AG04450 (cell line): ENCODE measurements at regions not wholly inside any gene's neighbourhood (a gene's known extent, or its start where the extent isn't known, plus 50 kb on each side); places are given as distances from the start of the nearest gene placed in this dataset.

ENCODE experiments used
- CTCF ChIA-PET: fragments of 300-600, 350-600 bp; formaldehyde crosslinking; extraction: SDS; loops from one replicate; lab custom pipeline; 2022; ENCODE audit warnings: antibody characterized with exemption, inconsistent platforms; lab: Charles Lee
- POLR2A ChIA-PET: fragments of 350-600 bp; formaldehyde crosslinking; extraction: SDS; loops from one replicate; lab custom pipeline; 2021; ENCODE audit warnings: antibody characterized with exemption, inconsistent platforms; lab: Yijun Ruan, JAX
- DNase-seq: peaks from one replicate; pipeline ENCODE4 v3.0.0-alpha.2; 2011; ENCODE audit warnings: low read depth, low spot score
- H3K27ac ChIP-seq: one replicate; pipeline ENCODE4 v1.5.1; 2012; ENCODE audit warnings: low read depth, low read length, control low read depth
- H3K27me3 ChIP-seq: one replicate; pipeline ENCODE4 v1.6.0; 2012; ENCODE audit warnings: low read length; ENCODE audit not compliant: control insufficient read depth, insufficient read depth
- H3K4me3 ChIP-seq: 2 replicates; pipeline ENCODE4 v1.5.1; 2011; ENCODE audit warnings: mild to moderate bottlenecking, low read depth, low read length, control low read depth
- H3K9me3 ChIP-seq: 2 replicates; pipeline ENCODE4 v1.5.1; 2012; ENCODE audit warnings: low read length; ENCODE audit not compliant: control insufficient read depth, insufficient read depth
- TF ChIP-seq, protein P1 (sequence below): IDR thresholded peaks from 2 replicates; pipeline ENCODE4 v1.5.1; 2011; ENCODE audit warnings: low read depth, low read length, control low read depth, inconsistent platforms

DNA sequence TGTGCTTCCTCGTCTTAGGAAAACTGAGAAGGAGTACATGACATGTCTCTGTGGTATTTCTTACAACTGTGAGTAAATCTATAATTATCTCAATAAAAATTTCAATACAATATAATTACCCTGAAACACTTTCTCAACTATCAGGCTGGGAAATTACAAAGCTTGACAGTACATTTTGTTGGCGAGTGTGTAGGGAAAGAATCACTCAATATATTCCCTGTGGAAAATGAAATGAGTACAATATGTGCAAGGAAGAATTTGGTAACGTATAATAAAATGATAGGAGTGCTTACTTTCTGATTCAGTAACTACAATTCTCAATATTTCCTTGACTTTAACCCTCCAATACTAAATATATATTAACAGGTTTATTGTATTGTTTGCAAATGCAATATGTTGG, 818.2 kb upstream of the CADM2 start:
- ChIA-PET POLR2A (no interaction called here), CTCF (no interaction called here)
- Histone ChIP-seq H3K9me3 (no peaks in the 10 kb centered on the region), H3K27ac (no peak overlapping the region), H3K4me3 (no peak overlapping the region), H3K27me3 (no peaks in the 10 kb centered on the region)
- TF ChIP-seq, protein P1, sequence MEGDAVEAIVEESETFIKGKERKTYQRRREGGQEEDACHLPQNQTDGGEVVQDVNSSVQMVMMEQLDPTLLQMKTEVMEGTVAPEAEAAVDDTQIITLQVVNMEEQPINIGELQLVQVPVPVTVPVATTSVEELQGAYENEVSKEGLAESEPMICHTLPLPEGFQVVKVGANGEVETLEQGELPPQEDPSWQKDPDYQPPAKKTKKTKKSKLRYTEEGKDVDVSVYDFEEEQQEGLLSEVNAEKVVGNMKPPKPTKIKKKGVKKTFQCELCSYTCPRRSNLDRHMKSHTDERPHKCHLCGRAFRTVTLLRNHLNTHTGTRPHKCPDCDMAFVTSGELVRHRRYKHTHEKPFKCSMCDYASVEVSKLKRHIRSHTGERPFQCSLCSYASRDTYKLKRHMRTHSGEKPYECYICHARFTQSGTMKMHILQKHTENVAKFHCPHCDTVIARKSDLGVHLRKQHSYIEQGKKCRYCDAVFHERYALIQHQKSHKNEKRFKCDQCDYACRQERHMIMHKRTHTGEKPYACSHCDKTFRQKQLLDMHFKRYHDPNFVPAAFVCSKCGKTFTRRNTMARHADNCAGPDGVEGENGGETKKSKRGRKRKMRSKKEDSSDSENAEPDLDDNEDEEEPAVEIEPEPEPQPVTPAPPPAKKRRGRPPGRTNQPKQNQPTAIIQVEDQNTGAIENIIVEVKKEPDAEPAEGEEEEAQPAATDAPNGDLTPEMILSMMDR: no peak
- DNase-seq: no peak

DNA sequence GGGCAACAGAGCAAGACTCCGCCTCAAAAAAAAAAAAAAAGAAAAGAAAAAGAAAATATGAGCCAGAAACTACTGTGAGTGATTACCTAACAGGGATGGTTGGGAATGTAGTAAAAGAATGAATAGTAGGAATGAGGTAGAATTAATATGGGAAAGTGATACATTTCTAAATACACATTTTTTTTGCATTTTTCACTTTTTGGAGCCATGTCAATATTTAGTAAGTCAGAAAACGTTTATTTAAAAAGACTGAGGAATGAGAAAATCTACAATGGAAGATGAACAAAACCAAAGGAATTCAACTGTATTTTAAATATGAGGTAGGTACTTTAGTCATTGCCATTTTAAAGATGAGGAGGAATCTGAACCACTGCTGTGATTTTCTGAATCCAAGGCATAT, 817.2 kb upstream of the CADM2 start:
- Histone ChIP-seq H3K27me3 (no peaks in the 10 kb centered on the region), H3K9me3 (no peaks in the 10 kb centered on the region), H3K27ac (no peak overlapping the region), H3K4me3 (no peak overlapping the region)
- ChIA-PET POLR2A (no interaction called here), CTCF (no interaction called here)
- TF ChIP-seq, protein P1: no peak
- no peak for DNase-seq

DNA sequence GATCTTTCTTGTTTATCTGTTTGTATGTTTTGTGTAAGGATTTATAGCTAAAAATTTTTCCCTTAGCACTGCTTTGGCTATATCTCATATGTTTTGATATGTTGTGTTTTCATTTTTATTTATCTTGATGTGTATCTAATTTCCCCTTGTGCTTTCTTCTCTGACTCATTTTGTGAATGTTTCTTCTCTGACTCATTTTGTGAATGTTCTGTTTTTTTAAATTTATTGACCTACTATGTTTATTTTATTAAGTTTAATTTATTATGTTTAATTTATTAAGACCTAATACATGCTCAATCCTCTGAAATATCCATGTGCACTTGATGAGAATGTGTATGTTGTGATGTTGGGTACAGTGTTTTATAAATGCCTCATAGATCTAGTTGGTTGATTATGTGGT, 793.5 kb upstream of the CADM2 start:
- no peaks in the 10 kb centered on the region for H3K27me3 ChIP-seq
- DNase-seq: no peak
- POLR2A ChIA-PET: no interaction called here
- no peaks in the 10 kb centered on the region; the same call in 1 of the 2 replicates for H3K9me3 ChIP-seq
- TF ChIP-seq, protein P1: no peak
- no peak overlapping the region for H3K4me3 ChIP-seq
- no peak overlapping the region for H3K27ac ChIP-seq
- CTCF ChIA-PET: no interaction called here

DNA sequence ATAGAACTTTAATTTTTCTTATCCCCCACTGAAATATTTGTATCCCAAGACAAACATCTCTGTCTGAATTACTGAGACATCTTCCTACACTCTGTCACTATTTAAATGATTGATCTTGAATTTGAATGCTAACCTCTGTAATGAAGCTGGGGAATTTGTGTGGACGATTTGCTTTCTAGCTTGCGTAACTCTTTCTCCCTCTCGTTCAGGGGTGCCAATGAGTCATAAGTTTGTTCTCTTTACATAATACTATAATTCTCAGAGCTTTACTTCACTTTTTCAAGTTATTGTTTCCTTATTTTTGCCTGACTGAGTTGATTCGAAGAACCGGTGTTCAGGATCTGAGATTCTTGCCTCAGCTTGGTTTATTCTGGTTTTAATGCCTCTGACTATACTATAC, 783.3 kb upstream of the CADM2 start:
- H3K27ac ChIP-seq: no peak overlapping the region
- H3K9me3 ChIP-seq: no peaks in the 10 kb centered on the region
- ChIA-PET CTCF (no interaction called here), POLR2A (no interaction called here)
- no peak overlapping the region for H3K4me3 ChIP-seq
- no peaks in the 10 kb centered on the region for H3K27me3 ChIP-seq
- TF ChIP-seq, protein P1: no peak
- no peak for DNase-seq

DNA sequence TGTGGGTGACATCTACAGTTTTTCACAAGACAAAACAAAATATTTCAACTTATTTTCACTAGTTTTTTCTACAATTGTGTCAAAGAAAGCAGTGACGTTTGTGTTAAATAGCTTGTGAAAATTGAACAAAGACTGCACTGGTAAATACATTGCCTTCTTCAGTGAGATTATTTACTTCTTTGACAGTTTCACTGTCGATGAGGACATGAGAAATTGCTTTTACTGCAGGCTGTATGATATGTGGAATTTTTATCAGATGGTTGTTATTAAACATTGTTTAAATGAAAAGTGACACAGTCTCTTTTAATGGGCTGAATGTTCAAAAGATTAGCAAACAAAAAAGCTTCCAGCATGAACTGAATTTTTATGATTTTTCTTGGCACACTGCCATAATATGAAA, 773.9 kb upstream of the CADM2 start:
- TF ChIP-seq, protein P1: no peak
- Histone ChIP-seq H3K27ac (no peak overlapping the region), H3K27me3 (no peaks in the 10 kb centered on the region), H3K9me3 (no peaks in the 10 kb centered on the region), H3K4me3 (no peak overlapping the region)
- ChIA-PET CTCF (no interaction called here), POLR2A (no interaction called here)
- DNase-seq: no peak
